CD8-positive, alpha-beta memory T cell (primary cell): ENCODE measurements at regions not wholly inside any gene's neighbourhood (a gene's known extent, or its start where the extent isn't known, plus 50 kb on each side); places are given as distances from the start of the nearest gene placed in this dataset.

Experiments
- CTCF ChIA-PET: fragments of 350-600 bp; sonication (Branson Sonifier 250); formaldehyde crosslinking; loops from one replicate; lab custom pipeline; 2021; ENCODE audit warnings: antibody characterized with exemption; lab: Charles Lee
- POLR2A ChIA-PET: fragments of 350-600 bp; sonication (Branson Sonifier 250); formaldehyde crosslinking; loops from one replicate; lab custom pipeline; 2021; ENCODE audit warnings: antibody characterized with exemption; lab: Charles Lee
- DNase-seq, 5 donors: peaks; one replicate each; pipeline versions ENCODE4 v3.0.0 to v3.0.0-alpha.2; 2020 to 2022; ENCODE audit warnings: mixed read lengths in 1 of 5
- H3K27ac ChIP-seq: one replicate; pipeline ENCODE4 v1.7.0; 2013; ENCODE audit warnings: low read depth, mild to moderate bottlenecking, low read length, moderate library complexity
- H3K27me3 ChIP-seq: 2 replicates; pipeline ENCODE4 v1.7.0; 2013; ENCODE audit warnings: low read length, mild to moderate bottlenecking; ENCODE audit not compliant: insufficient read depth, poor library complexity, severe bottlenecking
- H3K36me3 ChIP-seq: 2 replicates; pipeline ENCODE4 v1.7.0; 2013; ENCODE audit warnings: mild to moderate bottlenecking, low read length, moderate library complexity; ENCODE audit not compliant: insufficient read depth
- H3K4me1 ChIP-seq: 2 replicates; pipeline ENCODE4 v1.7.0; 2013; ENCODE audit warnings: mild to moderate bottlenecking, low read length, moderate library complexity; ENCODE audit not compliant: insufficient read depth
- H3K4me3 ChIP-seq: 2 replicates; pipeline ENCODE4 v1.7.0; 2013; ENCODE audit warnings: mild to moderate bottlenecking, low read length
- H3K9me3 ChIP-seq: 2 replicates; pipeline ENCODE4 v1.7.0; 2013; ENCODE audit warnings: mild to moderate bottlenecking, low read length
- H3K27ac Mint-ChIP-seq, 8 donors: one replicate each; pipeline ENCODE4 v1.8.0; 2020 to 2021; ENCODE audit warnings: mixed read lengths in 8 of 8, mild to moderate bottlenecking in 6 of 8, inconsistent platforms in 3 of 8, moderate library complexity in 3 of 8
- H3K27me3 Mint-ChIP-seq, 2 donors: one replicate each; pipeline ENCODE4 v1.8.0; 2020 to 2021; ENCODE audit warnings: mixed read lengths in 2 of 2, mild to moderate bottlenecking in 1 of 2, moderate library complexity in 1 of 2
- H3K36me3 Mint-ChIP-seq, 3 donors: one replicate each; pipeline ENCODE4 v1.8.0; 2020 to 2021; ENCODE audit warnings: mixed read lengths in 3 of 3, inconsistent platforms in 1 of 3, mild to moderate bottlenecking in 1 of 3
- H3K4me1 Mint-ChIP-seq, 3 donors: one replicate each; pipeline ENCODE4 v1.8.0; 2020 to 2021; ENCODE audit warnings: mixed read lengths in 3 of 3, inconsistent platforms in 1 of 3, mild to moderate bottlenecking in 1 of 3
- H3K4me3 Mint-ChIP-seq, 7 donors: one replicate each; pipeline ENCODE4 v1.8.0; 2020 to 2021; ENCODE audit warnings: mixed read lengths in 7 of 7, mild to moderate bottlenecking in 6 of 7, moderate library complexity in 4 of 7, inconsistent platforms in 2 of 7
- H3K9me3 Mint-ChIP-seq, 5 donors: one replicate each; pipeline ENCODE4 v1.8.0; 2020 to 2022; ENCODE audit warnings: mixed read lengths in 5 of 5, mild to moderate bottlenecking in 3 of 5, moderate library complexity in 2 of 5, inconsistent platforms in 1 of 5

GRCh38 chr4:161254375-161254774 is 909.4 kb downstream of the FSTL5 start:
- Mint-ChIP-seq H3K27me3 (no peaks in the 10 kb centered on the region), H3K4me3 (no peak overlapping the region), H3K27ac (no peak overlapping the region), H3K36me3 (no peaks in the 10 kb centered on the region), H3K4me1 (no peaks in the 10 kb centered on the region), H3K9me3 (peaks cover 12 to 42% (median 23%) of the 10 kb centered on the region in 5 donors)
- POLR2A ChIA-PET: no interaction called here
- H3K27me3 ChIP-seq: no peaks in the 10 kb centered on the region
- no peaks in the 10 kb centered on the region for H3K4me1 ChIP-seq
- H3K4me3 ChIP-seq: no peak overlapping the region
- no peak overlapping the region for H3K27ac ChIP-seq
- CTCF ChIA-PET: no interaction called here
- H3K36me3 ChIP-seq: no peaks in the 10 kb centered on the region
- no peak for DNase-seq
- no peaks in the 10 kb centered on the region for H3K9me3 ChIP-seq

DNA sequence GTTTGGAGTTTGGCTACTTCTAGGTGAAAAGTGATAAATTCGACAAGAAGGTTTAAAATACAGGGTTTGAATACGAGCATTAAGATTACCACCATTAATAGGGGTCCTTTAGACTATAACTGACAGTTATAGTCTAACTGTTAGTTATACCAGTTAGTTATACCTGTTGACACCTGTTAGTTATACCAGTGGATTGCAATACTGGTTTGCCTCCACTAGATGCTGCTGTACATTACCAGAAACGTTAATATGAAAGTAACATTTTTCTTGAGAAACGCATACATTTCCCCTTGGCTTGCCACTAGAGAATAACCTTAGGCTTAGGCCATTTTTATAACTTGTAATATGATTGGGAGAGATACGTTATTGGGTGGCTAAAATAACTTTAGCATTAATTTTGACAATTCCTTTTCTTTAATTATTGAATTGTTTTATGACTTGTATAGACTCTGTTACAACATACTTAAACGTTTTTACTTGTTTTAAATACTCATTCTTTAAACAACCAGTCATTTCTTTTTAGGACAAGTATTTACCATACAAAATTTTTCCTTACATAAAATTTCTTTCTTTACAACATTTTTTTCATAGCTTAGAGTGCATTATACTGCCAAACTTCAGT is 911.2 kb downstream of the FSTL5 start:
- ChIA-PET CTCF (no interaction called here), POLR2A (no interaction called here)
- no peaks in the 10 kb centered on the region for H3K27me3 ChIP-seq
- no peak overlapping the region for H3K27ac ChIP-seq
- Mint-ChIP-seq H3K4me3 (no peak overlapping the region), H3K27me3 (no peaks in the 10 kb centered on the region), H3K9me3 (peaks cover 12 to 38% (median 26%) of the 10 kb centered on the region in 5 donors), H3K27ac (no peak overlapping the region), H3K4me1 (no peaks in the 10 kb centered on the region), H3K36me3 (no peaks in the 10 kb centered on the region)
- H3K4me1 ChIP-seq: no peaks in the 10 kb centered on the region
- no peaks in the 10 kb centered on the region for H3K36me3 ChIP-seq
- no peaks in the 10 kb centered on the region for H3K9me3 ChIP-seq
- no peak overlapping the region for H3K4me3 ChIP-seq
- DNase-seq: no peak

DNA sequence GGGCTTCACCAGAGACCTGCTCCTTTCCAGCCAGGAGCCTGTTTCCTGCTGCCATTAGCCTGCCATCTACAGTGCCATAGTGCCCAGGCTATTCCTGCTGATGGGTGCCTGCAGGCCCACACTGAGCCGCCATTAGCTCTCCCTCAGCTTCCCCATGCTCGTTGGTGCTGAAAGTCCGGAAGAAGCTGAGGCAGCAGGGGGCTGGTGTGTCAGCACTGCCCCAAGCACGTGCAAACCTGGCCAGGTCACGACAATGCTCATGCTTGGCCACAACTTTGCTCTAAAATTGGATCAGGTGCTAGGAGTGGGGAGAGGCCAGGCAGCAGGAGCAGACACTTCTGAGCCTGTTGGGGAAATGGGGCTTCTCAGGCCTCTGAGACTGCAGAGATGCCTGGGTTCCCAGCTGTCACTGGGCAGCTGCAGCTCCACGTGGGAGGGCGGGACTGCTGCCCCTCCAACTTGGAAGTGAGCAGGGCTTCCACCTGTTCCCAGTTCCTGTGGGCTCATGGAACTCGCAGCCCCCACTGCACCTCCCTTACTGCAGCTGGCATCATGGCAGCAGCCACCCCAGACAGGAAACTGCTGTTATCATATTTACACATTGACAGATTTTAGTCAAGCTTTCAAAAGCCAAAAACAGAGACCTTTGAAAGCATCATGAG is 913.9 kb downstream of the FSTL5 start:
- DNase-seq: no peak
- peaks cover 4 to 22% (median 15%) of the 10 kb centered on the region in 5 donors for H3K9me3 Mint-ChIP-seq
- H3K36me3 Mint-ChIP-seq: no peaks in the 10 kb centered on the region
- H3K4me1 Mint-ChIP-seq: no peaks in the 10 kb centered on the region
- no peaks in the 10 kb centered on the region for H3K27me3 Mint-ChIP-seq
- Histone ChIP-seq H3K27me3 (no peaks in the 10 kb centered on the region), H3K4me1 (no peaks in the 10 kb centered on the region), H3K4me3 (no peak overlapping the region), H3K36me3 (no peaks in the 10 kb centered on the region), H3K27ac (no peak overlapping the region), H3K9me3 (no peaks in the 10 kb centered on the region)
- no peak overlapping the region for H3K4me3 Mint-ChIP-seq
- ChIA-PET POLR2A (no interaction called here), CTCF (no interaction called here)
- H3K27ac Mint-ChIP-seq: no peak overlapping the region

DNA sequence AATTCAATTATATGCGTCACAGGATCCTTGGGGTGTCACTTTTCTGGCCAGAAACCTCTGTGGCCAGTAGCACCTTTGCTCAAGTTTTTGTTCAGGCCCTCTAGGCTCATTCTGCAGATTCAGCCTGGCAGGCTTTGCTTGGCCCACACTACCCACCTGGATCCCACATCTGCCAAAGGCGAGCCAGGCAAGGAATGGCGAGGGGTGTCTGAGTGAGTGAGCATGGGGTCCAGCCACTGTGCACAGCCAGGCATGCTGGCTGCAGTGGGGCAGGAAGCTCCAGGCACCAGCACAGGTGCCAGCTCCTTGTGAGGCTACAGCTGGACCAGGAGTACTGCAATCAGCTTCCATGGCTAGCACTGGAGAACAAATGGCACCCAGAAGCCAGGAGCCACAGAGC is 914.9 kb downstream of the FSTL5 start:
- H3K4me3 Mint-ChIP-seq: no peak overlapping the region
- no peaks in the 10 kb centered on the region for H3K9me3 ChIP-seq
- CTCF ChIA-PET: no interaction called here
- H3K9me3 Mint-ChIP-seq: peaks cover 5 to 22% (median 13%) of the 10 kb centered on the region in 5 donors
- no peaks in the 10 kb centered on the region for H3K4me1 ChIP-seq
- no peak overlapping the region for H3K27ac ChIP-seq
- no peaks in the 10 kb centered on the region for H3K4me1 Mint-ChIP-seq
- no peaks in the 10 kb centered on the region for H3K36me3 ChIP-seq
- H3K27me3 ChIP-seq: no peaks in the 10 kb centered on the region
- H3K36me3 Mint-ChIP-seq: no peaks in the 10 kb centered on the region
- POLR2A ChIA-PET: no interaction called here
- H3K27me3 Mint-ChIP-seq: no peaks in the 10 kb centered on the region
- no peak overlapping the region for H3K27ac Mint-ChIP-seq
- DNase-seq: no peak
- no peak overlapping the region for H3K4me3 ChIP-seq

DNA sequence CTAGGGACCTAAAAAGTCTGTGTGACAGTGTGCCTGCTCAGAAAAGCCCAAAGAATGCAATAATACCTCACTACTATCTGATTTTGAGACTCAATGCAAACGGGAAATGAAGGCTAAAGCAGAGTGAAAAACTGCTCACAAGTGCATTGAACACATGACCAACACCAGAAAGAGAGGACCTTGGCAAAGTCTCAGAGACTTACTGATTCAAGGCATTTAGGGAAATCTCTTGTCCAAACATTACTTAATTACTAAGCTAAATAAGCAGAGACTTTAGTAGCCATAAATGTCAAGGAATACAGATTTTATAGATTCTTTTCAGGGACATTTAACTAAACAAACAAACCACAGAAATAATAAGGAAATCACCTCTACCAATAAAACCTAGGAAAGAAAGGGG is 916.0 kb downstream of the FSTL5 start:
- H3K27me3 Mint-ChIP-seq: no peaks in the 10 kb centered on the region
- H3K27ac Mint-ChIP-seq: no peak overlapping the region
- no peaks in the 10 kb centered on the region for H3K36me3 ChIP-seq
- DNase-seq: no peak
- H3K27me3 ChIP-seq: no peaks in the 10 kb centered on the region
- H3K4me1 ChIP-seq: no peaks in the 10 kb centered on the region
- no peaks in the 10 kb centered on the region for H3K36me3 Mint-ChIP-seq
- H3K4me1 Mint-ChIP-seq: no peaks in the 10 kb centered on the region
- peaks cover 6 to 15% (median 8%) of the 10 kb centered on the region in 5 donors for H3K9me3 Mint-ChIP-seq
- CTCF ChIA-PET: no interaction called here
- no peaks in the 10 kb centered on the region for H3K9me3 ChIP-seq
- H3K4me3 ChIP-seq: no peak overlapping the region
- POLR2A ChIA-PET: no interaction called here
- H3K27ac ChIP-seq: no peak overlapping the region
- no peak overlapping the region for H3K4me3 Mint-ChIP-seq

DNA sequence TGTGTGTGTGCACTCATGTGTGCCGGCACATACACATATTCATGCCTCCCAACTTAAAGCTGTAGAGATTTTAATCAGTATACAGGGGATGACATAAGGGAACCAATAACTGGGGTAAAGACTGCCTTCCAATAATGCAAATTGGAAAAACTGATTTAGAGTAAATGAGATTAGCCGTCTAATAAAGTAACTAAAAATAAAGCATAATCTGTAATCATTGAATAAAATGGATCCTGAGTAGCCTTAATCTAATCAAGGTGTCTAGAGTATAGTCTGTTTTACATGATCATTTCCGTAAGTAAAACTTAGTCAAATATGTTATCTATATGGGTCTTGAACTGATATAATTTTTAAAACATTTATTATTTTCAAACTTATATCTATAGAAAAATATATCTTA is 925.8 kb downstream of the FSTL5 start:
- Histone ChIP-seq H3K27me3 (no peaks in the 10 kb centered on the region), H3K9me3 (no peaks in the 10 kb centered on the region), H3K36me3 (no peaks in the 10 kb centered on the region), H3K27ac (no peak overlapping the region), H3K4me3 (no peak overlapping the region), H3K4me1 (no peaks in the 10 kb centered on the region)
- CTCF ChIA-PET: no interaction called here
- POLR2A ChIA-PET: no interaction called here
- no peak overlapping the region for H3K27ac Mint-ChIP-seq
- H3K4me1 Mint-ChIP-seq: no peaks in the 10 kb centered on the region
- H3K27me3 Mint-ChIP-seq: no peaks in the 10 kb centered on the region
- H3K9me3 Mint-ChIP-seq: peaks cover 0 to 20% (median 3%) of the 10 kb centered on the region in 5 donors
- no peaks in the 10 kb centered on the region for H3K36me3 Mint-ChIP-seq
- no peak for DNase-seq
- no peak overlapping the region for H3K4me3 Mint-ChIP-seq

- no peaks in the 10 kb centered on the region for H3K27me3 ChIP-seq
- no peaks in the 10 kb centered on the region for H3K4me1 ChIP-seq
- H3K27ac ChIP-seq: no peak overlapping the region
- no peaks in the 10 kb centered on the region for H3K4me1 Mint-ChIP-seq
- POLR2A ChIA-PET: no interaction called here
- no peaks in the 10 kb centered on the region for H3K36me3 Mint-ChIP-seq
- H3K4me3 Mint-ChIP-seq: no peak overlapping the region
- CTCF ChIA-PET: no interaction called here
- H3K27me3 Mint-ChIP-seq: no peaks in the 10 kb centered on the region
- no peaks in the 10 kb centered on the region for H3K36me3 ChIP-seq
- DNase-seq: no peak
- H3K9me3 Mint-ChIP-seq: peaks cover 0 to 20% (median 7%) of the 10 kb centered on the region in 5 donors
- H3K9me3 ChIP-seq: no peaks in the 10 kb centered on the region
- H3K4me3 ChIP-seq: no peak overlapping the region
- H3K27ac Mint-ChIP-seq: no peak overlapping the region
Observed at GRCh38 chr4:161237495-161237894, 926.3 kb downstream of the FSTL5 start.

GRCh38 chr4:161225327-161225726 is 938.5 kb downstream of the FSTL5 start:
- Histone ChIP-seq H3K36me3 (no peaks in the 10 kb centered on the region), H3K4me3 (no peak overlapping the region), H3K4me1 (no peaks in the 10 kb centered on the region), H3K27ac (no peak overlapping the region), H3K27me3 (no peaks in the 10 kb centered on the region), H3K9me3 (no peaks in the 10 kb centered on the region)
- POLR2A ChIA-PET: no interaction called here
- CTCF ChIA-PET: no interaction called here
- DNase-seq: no peak
- peaks cover 0 to 1% (median 0%) of the 10 kb centered on the region in 3 donors for H3K36me3 Mint-ChIP-seq
- H3K27ac Mint-ChIP-seq: no peak overlapping the region
- H3K27me3 Mint-ChIP-seq: no peaks in the 10 kb centered on the region
- H3K4me1 Mint-ChIP-seq: no peaks in the 10 kb centered on the region
- H3K9me3 Mint-ChIP-seq: peaks cover 3 to 23% (median 13%) of the 10 kb centered on the region in 5 donors
- no peak overlapping the region for H3K4me3 Mint-ChIP-seq
